ENCODE measurements at regions not wholly inside any gene's neighbourhood (a gene's known extent, or its start where the extent isn't known, plus 50 kb on each side); places are given as distances from the start of the nearest gene placed in this dataset.

GRCh38 chr11:8833568-8834315, 77.2 kb upstream of the AKIP1 start:
- TF ChIP-seq CTCF (IDR thresholded peaks at IDR 0.05; ENCODE audit: insufficient read depth, low read length) (no peak), SPI1 (IDR thresholded peaks at IDR 0.05; ENCODE audit: borderline replicate concordance, low read depth) (no peak), GABPA (IDR thresholded peaks at IDR 0.05; ENCODE audit: low read depth) (no peak), POLR2AphosphoS5 (IDR thresholded peaks at IDR 0.05; ENCODE audit: low read depth) (no peak)
- peak in 1 of 2 experiments; percentile 39 for DNase-seq (ENCODE audit: low read depth in 1 of 2, low spot score in 1 of 2)
- Histone ChIP-seq H3K27ac (replicated peaks) (no peak overlapping the region), H3K4me3 (replicated peaks; ENCODE audit: insufficient read depth, low read length) (no peak overlapping the region), H3K27me3 (ENCODE audit: insufficient read depth, poor library complexity, severe bottlenecking) (no peaks in the 10 kb centered on the region)

- H3K4me3 ChIP-seq (replicated peaks; ENCODE audit: insufficient read depth, low read length): no peak overlapping the region
- TF ChIP-seq GABPA (IDR thresholded peaks at IDR 0.05; ENCODE audit: low read depth) (no peak), CTCF (IDR thresholded peaks at IDR 0.05; ENCODE audit: insufficient read depth, low read length) (no peak), POLR2AphosphoS5 (IDR thresholded peaks at IDR 0.05; ENCODE audit: low read depth) (no peak), SPI1 (IDR thresholded peaks at IDR 0.05; ENCODE audit: borderline replicate concordance, low read depth) (no peak)
- TF ChIP-seq, protein P1, sequence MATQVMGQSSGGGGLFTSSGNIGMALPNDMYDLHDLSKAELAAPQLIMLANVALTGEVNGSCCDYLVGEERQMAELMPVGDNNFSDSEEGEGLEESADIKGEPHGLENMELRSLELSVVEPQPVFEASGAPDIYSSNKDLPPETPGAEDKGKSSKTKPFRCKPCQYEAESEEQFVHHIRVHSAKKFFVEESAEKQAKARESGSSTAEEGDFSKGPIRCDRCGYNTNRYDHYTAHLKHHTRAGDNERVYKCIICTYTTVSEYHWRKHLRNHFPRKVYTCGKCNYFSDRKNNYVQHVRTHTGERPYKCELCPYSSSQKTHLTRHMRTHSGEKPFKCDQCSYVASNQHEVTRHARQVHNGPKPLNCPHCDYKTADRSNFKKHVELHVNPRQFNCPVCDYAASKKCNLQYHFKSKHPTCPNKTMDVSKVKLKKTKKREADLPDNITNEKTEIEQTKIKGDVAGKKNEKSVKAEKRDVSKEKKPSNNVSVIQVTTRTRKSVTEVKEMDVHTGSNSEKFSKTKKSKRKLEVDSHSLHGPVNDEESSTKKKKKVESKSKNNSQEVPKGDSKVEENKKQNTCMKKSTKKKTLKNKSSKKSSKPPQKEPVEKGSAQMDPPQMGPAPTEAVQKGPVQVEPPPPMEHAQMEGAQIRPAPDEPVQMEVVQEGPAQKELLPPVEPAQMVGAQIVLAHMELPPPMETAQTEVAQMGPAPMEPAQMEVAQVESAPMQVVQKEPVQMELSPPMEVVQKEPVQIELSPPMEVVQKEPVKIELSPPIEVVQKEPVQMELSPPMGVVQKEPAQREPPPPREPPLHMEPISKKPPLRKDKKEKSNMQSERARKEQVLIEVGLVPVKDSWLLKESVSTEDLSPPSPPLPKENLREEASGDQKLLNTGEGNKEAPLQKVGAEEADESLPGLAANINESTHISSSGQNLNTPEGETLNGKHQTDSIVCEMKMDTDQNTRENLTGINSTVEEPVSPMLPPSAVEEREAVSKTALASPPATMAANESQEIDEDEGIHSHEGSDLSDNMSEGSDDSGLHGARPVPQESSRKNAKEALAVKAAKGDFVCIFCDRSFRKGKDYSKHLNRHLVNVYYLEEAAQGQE (IDR thresholded peaks at IDR 0.05; ENCODE audit: insufficient replicate concordance, low read depth): no peak
- DNase-seq (ENCODE audit: low read depth in 1 of 2, low spot score in 1 of 2): no peak
- no peaks in the 10 kb centered on the region for H3K27me3 ChIP-seq (ENCODE audit: insufficient read depth, poor library complexity, severe bottlenecking)
- H3K27ac ChIP-seq (replicated peaks): no peak overlapping the region
Measured at GRCh38 chr11:8834379-8834778, 76.6 kb upstream of the AKIP1 start.

GRCh38 chr11:8838248-8838647, 72.7 kb upstream of the AKIP1 start:
- TF ChIP-seq GABPA (IDR thresholded peaks at IDR 0.05; ENCODE audit: low read depth) (no peak), SPI1 (IDR thresholded peaks at IDR 0.05; ENCODE audit: borderline replicate concordance, low read depth) (no peak), POLR2AphosphoS5 (IDR thresholded peaks at IDR 0.05; ENCODE audit: low read depth) (no peak), CTCF (IDR thresholded peaks at IDR 0.05; ENCODE audit: insufficient read depth, low read length) (no peak)
- TF ChIP-seq, protein P1 (IDR thresholded peaks at IDR 0.05; ENCODE audit: insufficient replicate concordance, low read depth): no peak
- Histone ChIP-seq H3K4me3 (replicated peaks; ENCODE audit: insufficient read depth, low read length) (no peak overlapping the region), H3K27ac (replicated peaks) (no peak overlapping the region), H3K27me3 (ENCODE audit: insufficient read depth, poor library complexity, severe bottlenecking) (no peaks in the 10 kb centered on the region)
- DNase-seq (ENCODE audit: low read depth in 1 of 2, low spot score in 1 of 2): peak; percentile 57 to 62

Data from HL-60 (cell line).